H9 (cell line): ENCODE measurements at regions not wholly inside any gene's neighbourhood (a gene's known extent, or its start where the extent isn't known, plus 50 kb on each side); places are given as distances from the start of the nearest gene placed in this dataset.

Experiments
- DNase-seq: peaks from one replicate; pipeline ENCODE4 v3.0.0-alpha.2; 2017
- H2AFZ ChIP-seq: one replicate; pipeline ENCODE4 v1.6.1; 2013; ENCODE audit warnings: mild to moderate bottlenecking, low read length, control low read depth, moderate library complexity
- H2AK5ac ChIP-seq: 2 replicates; pipeline ENCODE4 v1.6.1; 2013; ENCODE audit warnings: low read length, control low read depth, mixed read lengths; ENCODE audit not compliant: insufficient read length
- H2BK120ac ChIP-seq: one replicate; pipeline ENCODE4 v1.6.1; 2013; ENCODE audit warnings: low read depth, mild to moderate bottlenecking, low read length, control low read depth, inconsistent platforms; ENCODE audit not compliant: poor library complexity, severe bottlenecking
- H2BK12ac ChIP-seq: 2 replicates; pipeline ENCODE4 v1.6.1; 2013; ENCODE audit warnings: low read length, control low read depth, mixed read lengths, low read depth; ENCODE audit not compliant: insufficient read length
- H2BK15ac ChIP-seq: 2 replicates; pipeline ENCODE4 v1.6.1; 2013; ENCODE audit warnings: low read depth, low read length, control low read depth
- H2BK20ac ChIP-seq: one replicate; pipeline ENCODE4 v1.6.1; 2013; ENCODE audit warnings: low read depth, mild to moderate bottlenecking, low read length, control low read depth, inconsistent platforms; ENCODE audit not compliant: poor library complexity, severe bottlenecking
- H2BK5ac ChIP-seq: 2 replicates; pipeline ENCODE4 v1.6.1; 2013; ENCODE audit warnings: low read length, control low read depth, mixed read lengths; ENCODE audit not compliant: insufficient read length
- H3K14ac ChIP-seq: 2 replicates; pipeline ENCODE4 v1.6.1; 2013; ENCODE audit warnings: low read length, control low read depth; ENCODE audit not compliant: insufficient read depth
- H3K18ac ChIP-seq: 2 replicates; pipeline ENCODE4 v1.6.1; 2013; ENCODE audit warnings: low read depth, mild to moderate bottlenecking, mixed read lengths, low read length, control low read depth; ENCODE audit not compliant: insufficient read length
- H3K23ac ChIP-seq: 2 replicates; pipeline ENCODE4 v1.6.1; 2013; ENCODE audit warnings: low read length, control low read depth, mixed read lengths, low read depth; ENCODE audit not compliant: insufficient read length
- H3K23me2 ChIP-seq: 2 replicates; pipeline ENCODE4 v1.6.1; 2013; ENCODE audit warnings: low read depth, mild to moderate bottlenecking, mixed read lengths, low read length, control low read depth; ENCODE audit not compliant: insufficient read length, poor library complexity, severe bottlenecking
- H3K27ac ChIP-seq: 2 replicates; pipeline ENCODE4 v1.5.1; 2013; ENCODE audit warnings: low read length, control low read depth, mixed read lengths, low read depth; ENCODE audit not compliant: insufficient read length
- H3K27me3 ChIP-seq: 2 replicates; pipeline ENCODE4 v1.6.1; 2013; ENCODE audit warnings: low read length, control low read depth, inconsistent platforms; ENCODE audit not compliant: insufficient read depth
- H3K4ac ChIP-seq: 2 replicates; pipeline ENCODE4 v1.6.1; 2013; ENCODE audit warnings: low read depth, mild to moderate bottlenecking, control low read depth, inconsistent platforms, low read length, moderate library complexity
- H3K4me1 ChIP-seq: 2 replicates; pipeline ENCODE4 v1.6.1; 2013; ENCODE audit warnings: low read length, control low read depth, inconsistent platforms; ENCODE audit not compliant: insufficient read depth
- H3K4me2 ChIP-seq: 2 replicates; pipeline ENCODE4 v1.6.1; 2013; ENCODE audit warnings: low read length, control low read depth, mixed read lengths; ENCODE audit not compliant: insufficient read length, insufficient read depth
- H3K56ac ChIP-seq: 2 replicates; pipeline ENCODE4 v1.6.1; 2013; ENCODE audit warnings: low read depth, mild to moderate bottlenecking, mixed read lengths, low read length, control low read depth; ENCODE audit not compliant: insufficient read length
- H3K79me1 ChIP-seq: 2 replicates; pipeline ENCODE4 v1.6.1; 2013; ENCODE audit warnings: low read depth, mild to moderate bottlenecking, moderate library complexity, low read length, control low read depth, inconsistent platforms; ENCODE audit not compliant: insufficient read depth, poor library complexity, severe bottlenecking
- H3K79me2 ChIP-seq: 2 replicates; pipeline ENCODE4 v1.6.1; 2013; ENCODE audit warnings: low read length, control low read depth, inconsistent platforms; ENCODE audit not compliant: insufficient read depth
- H3K9ac ChIP-seq: 2 replicates; pipeline ENCODE4 v1.6.1; 2013; ENCODE audit warnings: low read length, control low read depth, mixed read lengths; ENCODE audit not compliant: insufficient read length; ENCODE audit errors: extremely low read depth
- H3K9me3 ChIP-seq: one replicate; pipeline ENCODE4 v1.6.1; 2013; ENCODE audit warnings: low read depth, low read length, inconsistent platforms; ENCODE audit not compliant: control insufficient read depth
- H3T11ph ChIP-seq: one replicate; pipeline ENCODE4 v1.6.1; 2013; ENCODE audit warnings: mild to moderate bottlenecking, low read length, control low read depth, inconsistent platforms
- H4K20me1 ChIP-seq: one replicate; pipeline ENCODE4 v1.6.1; 2013; ENCODE audit not compliant: control insufficient read depth, insufficient read length, insufficient read depth
- H4K5ac ChIP-seq: 2 replicates; pipeline ENCODE4 v1.6.1; 2013; ENCODE audit warnings: low read depth, mild to moderate bottlenecking, mixed read lengths, low read length, control low read depth; ENCODE audit not compliant: insufficient read length
- H4K8ac ChIP-seq: replicated peaks from 2 replicates; pipeline ENCODE4 v1.6.1; 2013; ENCODE audit warnings: low read length, control low read depth, mixed read lengths, low read depth; ENCODE audit not compliant: insufficient read length
- H4K91ac ChIP-seq: 2 replicates; pipeline ENCODE4 v1.6.1; 2013; ENCODE audit warnings: low read depth, mild to moderate bottlenecking, moderate library complexity, mixed read lengths, low read length, control low read depth; ENCODE audit not compliant: insufficient read length
- H3K27ac Mint-ChIP-seq, 3 experiments: 2 replicates in 2 of 3; 3 replicates in 1 of 3; pipeline ENCODE4 v1.8.0; 2020 to 2021; ENCODE audit warnings: mixed read lengths in 3 of 3, mild to moderate bottlenecking in 1 of 3, moderate library complexity in 1 of 3
- H3K27me3 Mint-ChIP-seq: 2 replicates; pipeline ENCODE4 v1.8.0; 2021; ENCODE audit warnings: low read depth, mild to moderate bottlenecking, moderate library complexity, mixed read lengths
- H3K36me3 Mint-ChIP-seq, 3 experiments: 2 replicates in 2 of 3; 3 replicates in 1 of 3; pipeline ENCODE4 v1.8.0; 2020 to 2021; ENCODE audit warnings: low read depth in 3 of 3, mixed read lengths in 3 of 3; ENCODE audit not compliant: insufficient read depth in 1 of 3
- H3K4me1 Mint-ChIP-seq, 2 experiments: 2 replicates each; pipeline ENCODE4 v1.8.0; 2020; ENCODE audit warnings: mixed read lengths in 2 of 2
- H3K4me3 Mint-ChIP-seq, 2 experiments: 2 replicates in 1 of 2; 3 replicates in 1 of 2; pipeline ENCODE4 v1.8.0; 2020 to 2021; ENCODE audit warnings: mild to moderate bottlenecking in 2 of 2, mixed read lengths in 2 of 2, moderate library complexity in 1 of 2
- H3K9me3 Mint-ChIP-seq, 2 experiments: 2 replicates in 1 of 2; 3 replicates in 1 of 2; pipeline ENCODE4 v1.8.0; 2020; ENCODE audit warnings: mild to moderate bottlenecking in 2 of 2, mixed read lengths in 2 of 2, moderate library complexity in 1 of 2
- CTCF ChIP-seq: fragments of 200-600 bp; sonication (generic); conservative IDR thresholded peaks from 3 replicates; pipeline ENCODE4 v1.8.0; 2021; ENCODE audit warnings: antibody characterized with exemption, mild to moderate bottlenecking
- WGBS: extraction: QIAGEN DNeasy Blood & Tissue Kit; methylation state at CpG from one replicate; pipeline ENCODE4 v1.1.7; 2013; ENCODE audit warnings: missing lambda C conversion rate, low lambda C conversion rate, mixed read lengths; ENCODE audit not compliant: insufficient read length; ENCODE audit errors: extremely low coverage; 5-methylcytosine and 5-hydroxymethylcytosine counted together

DNA sequence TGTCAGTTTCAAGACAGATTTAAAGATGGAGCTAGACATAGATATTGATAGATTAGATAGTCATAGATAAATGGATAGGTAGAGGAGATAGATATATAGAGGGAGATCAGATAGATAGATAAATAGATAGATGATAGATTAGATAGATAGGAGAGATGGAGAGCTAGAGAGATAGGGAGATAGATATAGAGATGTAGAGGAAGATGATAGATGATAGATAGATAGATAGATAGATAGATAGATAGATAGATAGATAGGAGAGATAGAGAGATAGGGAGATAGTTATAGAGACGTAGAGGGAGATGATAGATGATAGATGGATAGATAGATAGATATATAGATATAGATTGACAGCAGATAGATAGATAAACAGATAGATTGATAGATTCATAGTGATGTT, 1038.8 kb upstream of the AUTS2 start:
- no peak overlapping the region for H2BK12ac ChIP-seq
- no peaks in the 10 kb centered on the region for H3K23me2 ChIP-seq
- H2BK120ac ChIP-seq, result no peak overlapping the region
- WGBS, result 100% methylated on average over 1 of the region's 1 CpG
- no peaks in the 10 kb centered on the region for H3K9me3 ChIP-seq
- H4K5ac ChIP-seq, result no peak overlapping the region
- H3K27me3 ChIP-seq, result no peaks in the 10 kb centered on the region
- no peaks in the 10 kb centered on the region for H3K79me2 ChIP-seq
- no peak for TF ChIP-seq CTCF
- H2BK15ac ChIP-seq, result no peak overlapping the region
- Mint-ChIP-seq H3K36me3 (no peaks in the 10 kb centered on the region), H3K4me1 (no peaks in the 10 kb centered on the region), H3K27me3 (no peaks in the 10 kb centered on the region), H3K4me3 (no peak overlapping the region), H3K9me3 (no peaks in the 10 kb centered on the region), H3K27ac (no peak overlapping the region)
- no peak overlapping the region for H3K9ac ChIP-seq
- H3K4me1 ChIP-seq, result no peaks in the 10 kb centered on the region
- no peak overlapping the region for H3K14ac ChIP-seq
- no peak overlapping the region for H2AK5ac ChIP-seq
- H4K91ac ChIP-seq, result no peak overlapping the region
- no peak overlapping the region for H3K27ac ChIP-seq
- no peak overlapping the region for H3K56ac ChIP-seq
- no peaks in the 10 kb centered on the region for H3K79me1 ChIP-seq
- H3T11ph ChIP-seq, result no peak overlapping the region
- H3K4ac ChIP-seq, result no peak overlapping the region
- H3K18ac ChIP-seq, result no peak overlapping the region
- no peak overlapping the region for H2BK5ac ChIP-seq
- H4K20me1 ChIP-seq, result no peaks in the 10 kb centered on the region
- no peak overlapping the region for H3K23ac ChIP-seq
- no peak overlapping the region for H2AFZ ChIP-seq
- DNase-seq, result no peak
- H2BK20ac ChIP-seq, result no peak overlapping the region
- H4K8ac ChIP-seq, result no peak overlapping the region
- H3K4me2 ChIP-seq, result no peak overlapping the region
